GM21529 (cell line): ENCODE measurements at regions not wholly inside any gene's neighbourhood (a gene's known extent, or its start where the extent isn't known, plus 50 kb on each side); places are given as distances from the start of the nearest gene placed in this dataset.
"Not testable (repeated sequence)": the region's sequence is repeated elsewhere in the genome, so short reads cannot be mapped to it uniquely, and the experiment has no call there.

Experiments used
- ATAC-seq: cut with Tn5 transposase; IDR thresholded peaks from one replicate; pipeline ENCODE4 v1.9.1; 2021; ENCODE audit not compliant: unreplicated experiment

- no peak for ATAC-seq
Observed at GRCh38 chr15:31504462-31504839, 177.8 kb downstream of the KLF13 start.

DNA sequence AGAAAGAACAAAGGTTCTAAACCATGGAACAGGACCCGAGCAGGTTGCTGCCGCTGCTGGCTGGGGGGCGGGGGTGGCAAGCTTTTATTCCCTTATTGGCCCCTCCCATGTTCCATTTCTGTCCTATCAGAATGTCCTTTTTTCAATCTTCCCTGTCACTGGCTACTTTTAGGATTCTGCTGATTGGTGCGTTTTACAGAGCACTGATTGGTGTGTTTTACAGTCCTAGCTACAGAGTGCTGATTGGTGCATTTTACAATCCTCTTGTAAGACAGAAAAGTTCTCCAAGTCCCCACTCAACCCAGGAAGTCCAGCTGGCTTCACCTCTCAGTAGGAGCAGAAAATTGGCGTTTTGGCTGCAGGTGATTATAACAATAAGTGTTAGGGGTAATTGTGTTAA is 180.9 kb downstream of the KLF13 start:
- ATAC-seq = not testable (repeated sequence)

DNA sequence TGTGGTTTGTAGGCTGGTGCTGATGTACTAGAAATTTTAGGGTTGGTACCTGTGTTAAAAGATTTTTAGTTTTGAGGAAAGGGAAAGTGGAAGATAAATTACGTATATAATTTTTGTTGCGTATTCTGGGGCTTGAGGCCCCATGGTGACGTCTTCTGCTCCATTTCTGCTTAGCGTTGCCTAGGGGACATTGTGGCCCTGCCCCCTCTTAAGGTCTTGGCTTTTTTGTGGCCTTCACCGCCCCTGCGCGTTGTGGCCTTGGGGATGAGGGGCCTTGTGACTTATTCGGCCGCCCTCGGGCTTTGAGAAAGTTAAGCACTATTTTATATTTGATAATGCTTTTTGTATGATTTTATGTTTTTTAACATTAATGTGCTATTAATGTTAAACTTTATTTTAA is 182.0 kb downstream of the KLF13 start:
- no peak for ATAC-seq

GRCh38 chr15:31510057-31510456 is 183.4 kb downstream of the KLF13 start:
- ATAC-seq = no peak

GRCh38 chr15:31511707-31512310 is 185.2 kb downstream of the KLF13 start:
- no peak for ATAC-seq

DNA sequence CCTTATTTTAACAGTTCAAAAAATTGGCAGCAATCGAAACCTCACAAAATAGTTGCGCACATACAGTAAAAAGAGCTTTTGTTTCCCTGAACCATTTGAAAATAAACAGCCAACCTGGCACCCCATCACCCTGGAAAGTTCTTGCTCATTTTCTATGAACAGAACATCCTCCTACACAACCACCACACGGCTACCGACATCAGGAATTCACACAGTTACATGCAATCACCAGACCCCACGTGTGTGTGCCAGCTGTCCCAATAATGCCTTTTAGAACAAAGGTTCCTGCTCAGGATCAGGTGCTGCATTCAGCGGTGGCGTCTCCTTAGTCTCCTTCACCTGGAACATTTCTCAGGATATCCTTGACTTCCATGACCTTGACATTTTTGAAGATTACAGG is 186.5 kb downstream of the KLF13 start:
- no peak for ATAC-seq

GRCh38 chr15:31516440-31516839 is 189.8 kb downstream of the KLF13 start:
- no peak for ATAC-seq

- ATAC-seq = no peak
Observed at GRCh38 chr15:31516874-31517273, 190.2 kb downstream of the KLF13 start.

- no peak for ATAC-seq
Observed at GRCh38 chr15:31517711-31518110, 191.1 kb downstream of the KLF13 start.

DNA sequence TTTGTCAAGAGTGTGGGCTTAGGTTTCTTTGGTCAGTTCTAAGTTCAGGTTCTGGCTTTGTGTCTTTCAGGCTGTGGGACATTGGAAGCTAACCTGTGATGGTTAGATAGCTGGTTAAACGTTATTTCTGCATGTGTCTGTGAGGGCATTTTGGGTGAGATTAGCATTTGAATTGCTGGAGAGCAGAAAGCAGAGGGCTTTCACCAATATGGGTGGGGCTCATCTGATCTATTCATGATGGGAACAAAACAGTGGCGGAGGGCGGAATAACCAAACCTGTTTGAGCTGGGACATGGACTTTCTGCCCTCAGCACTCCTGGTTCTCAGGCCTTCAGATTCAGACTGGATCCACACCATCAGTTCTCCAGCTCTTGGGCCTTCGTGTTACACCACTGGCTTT is 195.4 kb downstream of the KLF13 start:
- no peak for ATAC-seq

- no peak for ATAC-seq
Observed at GRCh38 chr15:31523027-31523654, 196.5 kb downstream of the KLF13 start.

DNA sequence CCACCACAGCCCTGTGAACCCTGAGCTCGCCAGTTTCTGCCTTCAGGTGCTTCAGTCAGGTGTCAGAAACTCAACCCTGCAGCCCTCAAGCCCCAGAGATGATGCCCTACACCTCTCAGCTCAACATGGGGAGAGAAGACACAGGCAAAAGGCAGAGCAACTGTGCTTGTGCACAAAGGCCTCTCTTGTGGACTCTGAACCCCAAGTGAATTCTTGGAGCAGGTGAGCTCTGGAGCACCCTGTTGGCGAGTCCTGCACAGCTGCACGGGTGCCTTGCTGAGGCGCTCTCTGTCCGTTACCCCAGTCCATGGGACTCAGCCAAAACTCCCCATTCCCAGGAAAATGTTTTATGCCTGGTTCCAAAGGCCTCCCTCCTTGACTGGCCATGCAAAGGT is 197.0 kb downstream of the KLF13 start:
- no peak for ATAC-seq

- ATAC-seq = no peak
Observed at GRCh38 chr15:31525185-31525695, 198.6 kb downstream of the KLF13 start.

- ATAC-seq = no peak
Observed at GRCh38 chr15:31525988-31526665, 199.5 kb downstream of the KLF13 start.

DNA sequence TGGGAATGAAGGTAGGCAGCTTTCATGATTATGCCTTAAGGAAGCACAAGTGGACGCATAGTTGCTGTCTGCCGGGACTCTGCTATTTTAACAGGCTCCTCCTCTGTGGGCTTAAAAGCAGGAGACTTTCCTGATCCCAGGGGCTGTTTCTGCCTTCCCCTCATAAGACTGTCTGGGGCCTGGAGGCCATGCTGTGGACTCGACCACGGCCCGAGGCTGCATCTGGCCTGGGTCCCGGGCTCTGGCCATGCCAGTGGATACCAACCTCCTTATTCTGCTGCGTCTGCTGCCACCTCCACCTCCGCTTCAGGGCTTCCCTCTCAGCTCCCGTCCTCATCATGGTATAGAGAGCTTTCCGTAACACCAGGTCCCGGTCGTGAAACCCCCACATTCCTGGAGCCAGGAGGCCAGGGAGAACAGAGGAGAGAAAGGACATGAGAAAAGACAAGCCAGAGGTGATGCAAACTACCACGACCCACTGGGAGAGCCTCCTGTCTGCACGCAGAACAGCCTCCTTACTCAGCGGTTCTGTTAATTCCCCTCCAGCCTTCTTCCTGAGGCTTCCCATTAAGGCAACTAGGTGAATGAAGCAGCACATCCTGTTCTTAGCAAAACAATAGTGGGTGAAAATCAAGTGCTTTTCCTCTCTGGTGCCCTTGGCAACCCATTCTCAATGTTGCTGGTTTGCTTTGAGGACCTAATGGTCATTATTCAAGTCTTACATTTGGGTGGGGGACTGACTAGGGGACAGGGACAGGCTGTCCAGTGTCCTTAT is 200.5 kb downstream of the KLF13 start:
- no peak for ATAC-seq

DNA sequence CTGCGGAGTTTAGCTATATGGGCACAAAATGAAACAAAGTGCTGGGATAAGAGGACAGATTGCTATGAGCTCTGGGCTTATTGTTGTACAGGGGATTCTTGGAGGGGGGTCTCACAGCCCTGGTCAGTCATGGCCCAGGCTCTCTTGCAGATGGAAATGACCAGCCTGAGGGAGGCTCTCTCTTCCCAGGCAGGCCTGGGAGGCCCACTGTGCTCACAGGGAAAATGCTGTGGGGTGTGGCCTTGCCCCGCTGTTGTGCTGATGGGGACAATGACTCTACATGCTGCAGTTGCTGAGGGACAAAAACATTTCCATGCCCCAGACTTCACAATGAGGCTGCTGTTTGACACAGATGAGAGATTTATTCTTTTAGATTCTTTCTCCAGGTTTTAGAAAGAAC is 202.2 kb downstream of the KLF13 start:
- no peak for ATAC-seq

GRCh38 chr15:31537770-31538592 is 211.3 kb downstream of the KLF13 start:
- no peak for ATAC-seq

DNA sequence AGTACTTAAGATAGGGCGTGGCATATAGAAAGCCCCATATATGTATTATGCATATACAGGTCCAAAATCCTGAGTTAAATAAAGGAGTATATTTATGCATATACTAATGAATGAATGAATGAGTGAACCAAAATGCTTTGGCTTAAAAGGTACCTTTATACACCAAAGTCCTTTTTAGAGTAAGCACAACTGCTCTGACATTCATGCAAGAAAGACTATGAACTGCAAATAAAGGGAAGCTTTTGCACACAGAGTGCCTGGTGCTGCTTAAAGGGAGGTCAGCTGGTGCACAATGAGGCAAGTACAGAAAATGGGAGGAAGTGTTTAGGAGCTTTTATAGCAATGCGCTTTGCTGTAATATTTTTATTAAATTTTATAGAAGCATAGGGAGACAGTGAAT is 214.0 kb downstream of the KLF13 start:
- ATAC-seq = no peak

- ATAC-seq = no peak
Observed at GRCh38 chr15:31544361-31544760, 217.7 kb downstream of the KLF13 start.

GRCh38 chr15:31545257-31545656 is 218.6 kb downstream of the KLF13 start:
- no peak for ATAC-seq
